CD14-positive monocyte (primary cell): ENCODE measurements at regions not wholly inside any gene's neighbourhood (a gene's known extent, or its start where the extent isn't known, plus 50 kb on each side); places are given as distances from the start of the nearest gene placed in this dataset.

Experiments
- DNase-seq, 3 donors: peaks; one replicate each; pipeline ENCODE4 v3.0.0-alpha.2; 2011 to 2022
- H2AFZ ChIP-seq: 2 replicates; pipeline ENCODE4 v1.6.0; 2012; ENCODE audit warnings: mild to moderate bottlenecking, low read depth, low read length, inconsistent platforms; ENCODE audit not compliant: insufficient read depth, poor library complexity, severe bottlenecking
- H3K27ac ChIP-seq, 2 donors: 1 replicate in 1 of 2; 2 replicates in 1 of 2; pipeline ENCODE4 v1.5.1; 2012 to 2013; ENCODE audit warnings: low read length in 2 of 2, control low read depth in 1 of 2, inconsistent platforms in 1 of 2, low read depth in 1 of 2, mild to moderate bottlenecking in 1 of 2
- H3K27me3 ChIP-seq, 2 donors: one replicate each; pipeline versions ENCODE4 v1.6.0 to v1.6.1; 2011 to 2013; ENCODE audit warnings: low read length in 2 of 2; ENCODE audit not compliant: control insufficient read depth in 2 of 2, insufficient read depth in 2 of 2
- H3K36me3 ChIP-seq, 2 donors: replicated peaks in 1 of 2; 1 replicate in 1 of 2; 2 replicates in 1 of 2; pipeline versions ENCODE4 v1.5.1 to v1.6.1; 2012 to 2013; ENCODE audit warnings: low read length in 2 of 2, control low read depth in 1 of 2, inconsistent platforms in 1 of 2, mild to moderate bottlenecking in 1 of 2; ENCODE audit not compliant: insufficient read depth in 2 of 2, control insufficient read depth in 1 of 2
- H3K4me1 ChIP-seq, 2 donors: 1 replicate in 1 of 2; 2 replicates in 1 of 2; pipeline versions ENCODE4 v1.5.1 to v1.6.1; 2012 to 2013; ENCODE audit warnings: low read length in 2 of 2, control low read depth in 1 of 2, inconsistent platforms in 1 of 2, mild to moderate bottlenecking in 1 of 2, moderate library complexity in 1 of 2; ENCODE audit not compliant: insufficient read depth in 2 of 2, control insufficient read depth in 1 of 2
- H3K4me2 ChIP-seq: replicated peaks from 2 replicates; pipeline ENCODE3; 2012; ENCODE audit warnings: low read length, moderate library complexity, mild to moderate bottlenecking; ENCODE audit not compliant: poor library complexity, severe bottlenecking; ENCODE audit errors: extremely low read depth
- H3K4me3 ChIP-seq, 3 experiments: fragments of 200-600 bp in 1 of 3; sonication (generic) in 1 of 3; replicated peaks in 1 of 3; 1 replicate in 2 of 3; 2 replicates in 1 of 3; pipeline ENCODE4 v1.5.1; 2011 to 2013; ENCODE audit warnings: low read length in 3 of 3, mild to moderate bottlenecking in 3 of 3, control low read depth in 2 of 3, low read depth in 2 of 3, inconsistent platforms in 1 of 3, moderate library complexity in 1 of 3
- H3K79me2 ChIP-seq: 2 replicates; pipeline ENCODE4 v1.6.0; 2012; ENCODE audit warnings: mild to moderate bottlenecking, control low read depth, inconsistent platforms, low read length, moderate library complexity; ENCODE audit not compliant: insufficient read depth
- H3K9ac ChIP-seq: 2 replicates; pipeline ENCODE4 v1.6.0; 2017; ENCODE audit warnings: low read length, mild to moderate bottlenecking; ENCODE audit not compliant: insufficient read depth, poor library complexity, severe bottlenecking
- H3K9me3 ChIP-seq, 2 donors: replicated peaks in 1 of 2; 1 replicate in 1 of 2; 2 replicates in 1 of 2; pipeline versions ENCODE4 v1.5.1 to v1.6.1; 2012 to 2013; ENCODE audit warnings: low read length in 2 of 2, control low read depth in 1 of 2; ENCODE audit not compliant: control insufficient read depth in 1 of 2, insufficient read depth in 1 of 2
- H4K20me1 ChIP-seq: 2 replicates; pipeline ENCODE4 v1.6.0; 2012; ENCODE audit warnings: mild to moderate bottlenecking, low read length, control low read depth, moderate library complexity; ENCODE audit not compliant: insufficient read depth
- H3K27ac Mint-ChIP-seq, 7 donors: one replicate each; pipeline ENCODE4 v1.8.0; 2020; ENCODE audit warnings: mild to moderate bottlenecking in 7 of 7, mixed read lengths in 7 of 7, moderate library complexity in 6 of 7, inconsistent platforms in 2 of 7
- H3K27me3 Mint-ChIP-seq, 3 donors: one replicate each; pipeline ENCODE4 v1.8.0; 2021 to 2022; ENCODE audit warnings: low read depth in 3 of 3, mild to moderate bottlenecking in 3 of 3, mixed read lengths in 3 of 3, moderate library complexity in 3 of 3, inconsistent platforms in 1 of 3
- H3K36me3 Mint-ChIP-seq, 2 donors: one replicate each; pipeline ENCODE4 v1.8.0; 2020; ENCODE audit warnings: mixed read lengths in 2 of 2, inconsistent platforms in 1 of 2, mild to moderate bottlenecking in 1 of 2
- H3K4me1 Mint-ChIP-seq: one replicate; pipeline ENCODE4 v1.8.0; 2020; ENCODE audit warnings: mild to moderate bottlenecking, mixed read lengths
- H3K4me3 Mint-ChIP-seq, 2 donors: one replicate each; pipeline ENCODE4 v1.8.0; 2020; ENCODE audit warnings: mild to moderate bottlenecking in 2 of 2, mixed read lengths in 2 of 2, moderate library complexity in 1 of 2
- H3K9me3 Mint-ChIP-seq, 7 donors: one replicate each; pipeline ENCODE4 v1.8.0; 2020 to 2022; ENCODE audit warnings: mixed read lengths in 7 of 7, mild to moderate bottlenecking in 6 of 7, moderate library complexity in 6 of 7, inconsistent platforms in 2 of 7
- CTCF ChIP-seq: fragments of 200-600 bp; IDR thresholded peaks from one replicate; pipeline ENCODE4 v1.8.0; 2022; ENCODE audit warnings: antibody characterized with exemption, mild to moderate bottlenecking
- WGBS: methylation state at CpG from one replicate; pipeline ENCODE4 v1.1.5; 2013; ENCODE audit warnings: missing lambda C conversion rate; ENCODE audit not compliant: insufficient coverage; 5-methylcytosine and 5-hydroxymethylcytosine counted together
- intact Hi-C, 2 donors: fragments of 100-400 bp; cut with micrococcal nuclease; formaldehyde crosslinking; loops; one replicate each; pipeline versions ENCODE4 v1.15.0 to v1.15.1; 2023

- no peaks in the 10 kb centered on the region for H3K36me3 Mint-ChIP-seq
- H3K27ac ChIP-seq = no peak overlapping the region
- no peak overlapping the region for H2AFZ ChIP-seq
Measured at GRCh38 chr13:19071161-19071936, 110.3 kb downstream of the TUBA3C start.

GRCh38 chr13:19070398-19070735 is 111.3 kb downstream of the TUBA3C start:
- H3K9ac ChIP-seq = no peak overlapping the region
- no peak overlapping the region for H2AFZ ChIP-seq
- H3K27me3 ChIP-seq = no peaks in the 10 kb centered on the region
- no peak overlapping the region for H3K4me2 ChIP-seq
- H3K4me3 Mint-ChIP-seq = no peak overlapping the region
- H3K4me1 Mint-ChIP-seq = no peaks in the 10 kb centered on the region
- intact Hi-C loops = no loop called here
- no peaks in the 10 kb centered on the region for H3K27me3 Mint-ChIP-seq
- 81% methylated on average over 4 of the region's 6 CpGs for WGBS
- no peak for TF ChIP-seq CTCF
- H3K36me3 Mint-ChIP-seq = no peaks in the 10 kb centered on the region
- H4K20me1 ChIP-seq = no peaks in the 10 kb centered on the region
- no peak overlapping the region for H3K4me3 ChIP-seq
- H3K36me3 ChIP-seq = no peaks in the 10 kb centered on the region
- H3K79me2 ChIP-seq = no peaks in the 10 kb centered on the region
- H3K27ac Mint-ChIP-seq = no peak overlapping the region
- no peak overlapping the region for H3K27ac ChIP-seq
- no peak for DNase-seq
- peaks cover 12 to 41% (median 17%) of the 10 kb centered on the region in 7 donors for H3K9me3 Mint-ChIP-seq
- H3K9me3 ChIP-seq = peaks cover 50 to 56% of the 10 kb centered on the region in 2 donors
- H3K4me1 ChIP-seq = no peaks in the 10 kb centered on the region

More at GRCh38 chr13:19071161-19071936, 110.3 kb downstream of the TUBA3C start:
- no peak overlapping the region for H3K27ac Mint-ChIP-seq
- no peaks in the 10 kb centered on the region for H3K27me3 Mint-ChIP-seq
- intact Hi-C loops = no loop called here
- Histone ChIP-seq H3K36me3 (no peaks in the 10 kb centered on the region), H3K9ac (no peak overlapping the region), H3K4me2 (no peak overlapping the region), H3K4me1 (no peaks in the 10 kb centered on the region), H3K79me2 (no peaks in the 10 kb centered on the region), H3K9me3 (peaks cover 59 to 64% of the 10 kb centered on the region in 2 donors), H4K20me1 (no peaks in the 10 kb centered on the region), H3K27me3 (no peaks in the 10 kb centered on the region), H3K4me3 (no peak overlapping the region)
- no peak overlapping the region for H3K4me3 Mint-ChIP-seq
- 84% methylated on average over 6 of the region's 11 CpGs for WGBS
- H3K9me3 Mint-ChIP-seq = peaks cover 12 to 44% (median 19%) of the 10 kb centered on the region in 7 donors
- no peak for TF ChIP-seq CTCF
- no peaks in the 10 kb centered on the region for H3K4me1 Mint-ChIP-seq
- DNase-seq = no peak
